HG02884 (cell line): ENCODE measurements at regions not wholly inside any gene's neighbourhood (a gene's known extent, or its start where the extent isn't known, plus 50 kb on each side); places are given as distances from the start of the nearest gene placed in this dataset.
"Not testable (repeated sequence)": the region's sequence is repeated elsewhere in the genome, so short reads cannot be mapped to it uniquely, and the experiment has no call there.

ENCODE experiments used
- ATAC-seq: cut with Tn5 transposase; IDR thresholded peaks from one replicate; pipeline ENCODE4 v1.9.1; 2021; ENCODE audit warnings: mild to moderate bottlenecking, moderate library complexity; ENCODE audit not compliant: unreplicated experiment

GRCh38 chr13:22848539-22849052 lies 332.2 kb upstream of the SGCG start:
- ATAC-seq: no peak

- no peak for ATAC-seq
Measured at GRCh38 chr13:22855926-22856325, 324.9 kb upstream of the SGCG start.

DNA sequence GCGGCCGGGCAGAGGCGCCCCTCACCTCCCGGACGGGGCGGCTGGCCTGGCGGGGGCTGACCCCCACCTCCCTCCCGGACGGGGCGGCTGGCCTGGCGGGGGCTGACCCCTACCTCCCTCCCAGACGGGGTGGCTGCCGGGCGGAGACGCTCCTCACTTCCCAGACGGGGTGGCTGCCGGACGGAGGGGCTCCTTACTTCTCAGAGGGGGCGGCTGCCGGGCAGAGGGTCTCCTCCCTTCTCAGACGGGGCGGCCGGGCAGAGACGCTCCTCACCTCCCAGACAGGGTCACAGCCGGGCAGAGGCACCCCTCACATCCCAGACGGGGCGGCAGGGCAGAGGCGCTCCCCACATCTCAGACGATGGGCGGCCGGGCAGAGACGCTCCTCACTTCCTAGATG lies 321.8 kb upstream of the SGCG start:
- not testable (repeated sequence) for ATAC-seq

DNA sequence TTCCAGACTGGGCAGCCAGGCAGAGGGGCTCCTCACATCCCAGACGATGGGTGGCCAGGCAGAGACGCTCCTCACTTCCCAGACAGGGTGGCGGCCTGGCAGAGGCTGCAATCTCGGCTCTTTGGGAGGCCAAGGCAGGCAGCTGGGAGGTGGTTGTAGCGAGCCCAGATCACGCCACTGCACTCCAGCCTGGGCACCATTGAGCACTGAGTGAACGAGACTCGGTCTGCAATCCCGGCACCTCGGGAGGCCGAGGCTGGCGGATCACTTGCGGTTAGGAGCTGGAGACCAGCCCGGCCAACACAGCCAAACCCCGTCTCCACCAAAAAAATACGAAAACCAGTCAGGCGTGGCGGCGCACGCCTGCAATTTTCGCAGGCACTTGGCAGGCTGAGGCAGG lies 321.4 kb upstream of the SGCG start:
- not testable (repeated sequence) for ATAC-seq

GRCh38 chr13:22861958-22862466 lies 318.8 kb upstream of the SGCG start:
- no peak for ATAC-seq

- ATAC-seq: no peak
Measured at GRCh38 chr13:22862478-22862877, 318.3 kb upstream of the SGCG start.

GRCh38 chr13:22866221-22866620 lies 314.6 kb upstream of the SGCG start:
- ATAC-seq: no peak

GRCh38 chr13:22871231-22871630 lies 309.5 kb upstream of the SGCG start:
- no peak for ATAC-seq

DNA sequence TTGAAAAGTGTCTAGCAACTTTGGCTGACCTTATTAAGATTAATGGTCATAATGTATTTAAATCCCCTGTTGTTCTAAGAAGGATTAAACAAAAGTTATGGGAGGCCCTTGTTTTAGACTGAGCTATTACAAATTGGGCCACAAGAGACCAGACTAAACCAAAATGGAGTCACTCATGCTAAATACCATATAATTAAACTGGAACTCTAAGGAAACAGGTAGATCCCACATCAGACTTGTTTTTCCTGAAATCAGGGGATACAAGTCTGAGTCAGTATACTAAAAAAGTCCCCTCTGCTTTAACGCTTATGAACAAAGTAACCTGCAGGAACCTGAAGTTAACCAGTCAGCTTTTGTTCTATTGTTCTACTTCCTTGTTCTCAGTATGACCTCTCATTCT lies 305.9 kb upstream of the SGCG start:
- no peak for ATAC-seq

DNA sequence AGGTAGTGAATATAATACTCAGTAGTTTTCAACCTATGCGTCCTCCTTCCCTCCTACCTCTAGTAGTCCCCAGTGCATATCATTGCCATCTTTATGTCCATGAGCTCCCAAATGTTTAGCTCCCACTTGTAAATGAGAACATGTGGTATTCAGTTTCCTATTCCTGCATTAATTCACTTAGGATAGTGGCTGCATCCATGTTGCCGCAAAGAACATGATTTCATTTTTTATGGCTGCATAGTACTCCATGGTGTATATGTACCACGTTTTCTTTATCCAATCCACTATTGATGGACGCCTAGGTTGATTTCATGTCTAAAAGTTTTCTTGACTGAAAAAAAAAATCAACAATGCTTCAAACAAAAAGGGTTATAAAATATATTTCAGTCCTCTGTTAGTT lies 303.4 kb upstream of the SGCG start:
- ATAC-seq: no peak

DNA sequence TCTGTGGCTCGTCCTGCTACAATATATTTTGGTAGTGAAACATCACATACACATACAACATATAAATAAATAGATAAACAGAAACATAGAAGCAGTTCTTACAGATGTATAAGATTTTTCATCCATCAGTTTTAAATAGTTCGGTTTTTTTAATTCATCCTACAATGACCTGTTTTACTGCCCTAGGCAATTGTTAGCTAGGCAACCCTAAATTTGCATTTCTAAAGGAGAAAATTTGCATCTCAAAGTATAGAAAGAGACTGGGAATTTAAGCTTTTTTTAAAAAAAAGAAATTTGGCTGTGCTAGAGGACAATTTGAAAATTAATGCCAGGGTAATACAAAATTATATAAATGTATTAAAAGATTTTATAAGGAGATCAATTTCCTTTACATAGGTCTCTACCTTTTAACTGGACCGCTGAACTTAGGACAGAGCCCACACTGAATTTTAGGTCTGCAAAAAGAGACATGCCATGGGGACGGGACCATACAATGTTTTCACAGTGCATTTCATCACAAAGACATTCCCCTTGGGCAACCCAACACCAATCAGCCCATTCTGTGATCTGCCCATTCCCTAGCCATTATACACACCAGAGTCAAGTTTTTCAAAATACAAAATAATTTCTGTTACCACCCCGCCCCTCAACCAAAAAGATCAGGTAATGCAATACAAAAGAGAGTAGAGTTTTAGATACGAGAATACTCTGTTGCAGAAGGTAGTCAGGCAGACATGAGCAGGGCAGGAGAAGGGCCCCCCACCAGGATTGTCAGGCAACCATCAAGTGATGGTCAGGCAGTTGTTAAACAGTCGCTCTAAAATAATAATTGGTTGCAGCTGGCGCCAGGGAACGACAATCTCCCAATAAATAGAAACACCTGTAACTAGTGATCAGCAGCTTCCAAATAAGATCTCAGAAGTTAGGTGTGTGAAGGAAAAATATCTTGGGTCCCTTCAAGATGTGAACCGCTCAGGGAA lies 299.7 kb upstream of the SGCG start:
- no peak for ATAC-seq

DNA sequence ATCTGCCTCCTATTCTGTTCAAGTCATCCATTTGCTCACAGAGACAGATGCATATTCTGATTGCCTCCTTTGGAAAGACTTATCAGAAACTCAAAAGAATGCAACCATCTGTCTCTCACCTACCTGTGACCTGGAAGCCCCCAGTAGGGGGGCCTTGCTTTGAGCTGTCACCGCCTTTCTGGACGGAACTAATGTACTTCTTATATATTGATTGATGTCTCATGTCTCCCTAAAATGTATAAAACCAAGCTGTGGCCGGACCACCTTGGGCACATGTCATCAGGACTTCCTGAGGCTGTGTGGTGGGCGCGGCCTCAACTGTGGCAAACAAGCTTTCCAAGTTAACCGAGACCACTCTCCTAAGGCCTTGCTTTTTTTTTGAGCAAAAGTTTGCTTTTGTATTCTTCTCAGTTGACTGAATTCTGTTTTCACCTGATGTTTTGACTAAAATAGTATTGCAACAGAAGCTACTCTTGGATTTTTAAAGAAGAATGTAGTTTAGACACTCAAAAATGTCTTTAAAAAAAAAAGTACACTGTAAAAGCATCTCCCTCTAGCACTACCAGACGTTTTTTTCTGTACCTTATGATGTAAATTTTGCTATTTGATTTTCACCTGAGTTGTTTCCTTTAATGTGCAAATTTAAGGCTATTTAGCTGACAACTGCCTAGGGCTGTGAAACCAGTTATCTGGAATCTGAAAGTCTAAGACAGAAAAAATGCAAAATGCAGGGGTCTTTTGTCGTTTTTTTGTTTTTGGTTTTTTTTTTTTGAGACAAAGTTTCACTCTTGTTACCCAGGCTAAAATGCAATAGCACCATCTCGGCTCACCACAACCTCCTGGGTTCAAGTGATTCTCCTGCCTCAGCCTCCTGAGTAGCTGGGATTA lies 298.8 kb upstream of the SGCG start:
- ATAC-seq: not testable (repeated sequence)

GRCh38 chr13:22883262-22883840 lies 297.4 kb upstream of the SGCG start:
- no peak for ATAC-seq

GRCh38 chr13:22883956-22884355 lies 296.8 kb upstream of the SGCG start:
- ATAC-seq: no peak

GRCh38 chr13:22886061-22886460 lies 294.7 kb upstream of the SGCG start:
- not testable (repeated sequence) for ATAC-seq

DNA sequence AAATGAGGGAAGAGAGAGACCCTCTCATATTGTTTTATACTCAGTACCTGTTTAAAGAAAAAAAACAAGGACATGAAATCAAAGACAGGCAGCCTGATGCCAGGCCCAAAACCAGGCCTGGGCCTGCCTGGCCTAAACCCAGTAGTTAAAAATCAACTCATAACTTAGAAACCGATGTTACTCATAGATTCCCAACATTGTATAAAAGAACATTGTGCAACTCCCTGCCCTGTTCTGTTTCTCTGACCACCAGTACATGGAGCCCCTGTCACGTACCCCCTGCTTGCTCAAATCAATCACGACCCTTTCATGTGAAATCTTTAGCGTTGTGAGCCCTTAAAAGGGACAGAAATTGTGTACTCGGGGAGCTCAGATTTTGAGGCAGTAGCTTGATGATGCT lies 291.4 kb upstream of the SGCG start:
- ATAC-seq: not testable (repeated sequence)

- ATAC-seq: no peak
Measured at GRCh38 chr13:22893204-22893603, 287.6 kb upstream of the SGCG start.

GRCh38 chr13:22893777-22894176 lies 287.0 kb upstream of the SGCG start:
- ATAC-seq: no peak

DNA sequence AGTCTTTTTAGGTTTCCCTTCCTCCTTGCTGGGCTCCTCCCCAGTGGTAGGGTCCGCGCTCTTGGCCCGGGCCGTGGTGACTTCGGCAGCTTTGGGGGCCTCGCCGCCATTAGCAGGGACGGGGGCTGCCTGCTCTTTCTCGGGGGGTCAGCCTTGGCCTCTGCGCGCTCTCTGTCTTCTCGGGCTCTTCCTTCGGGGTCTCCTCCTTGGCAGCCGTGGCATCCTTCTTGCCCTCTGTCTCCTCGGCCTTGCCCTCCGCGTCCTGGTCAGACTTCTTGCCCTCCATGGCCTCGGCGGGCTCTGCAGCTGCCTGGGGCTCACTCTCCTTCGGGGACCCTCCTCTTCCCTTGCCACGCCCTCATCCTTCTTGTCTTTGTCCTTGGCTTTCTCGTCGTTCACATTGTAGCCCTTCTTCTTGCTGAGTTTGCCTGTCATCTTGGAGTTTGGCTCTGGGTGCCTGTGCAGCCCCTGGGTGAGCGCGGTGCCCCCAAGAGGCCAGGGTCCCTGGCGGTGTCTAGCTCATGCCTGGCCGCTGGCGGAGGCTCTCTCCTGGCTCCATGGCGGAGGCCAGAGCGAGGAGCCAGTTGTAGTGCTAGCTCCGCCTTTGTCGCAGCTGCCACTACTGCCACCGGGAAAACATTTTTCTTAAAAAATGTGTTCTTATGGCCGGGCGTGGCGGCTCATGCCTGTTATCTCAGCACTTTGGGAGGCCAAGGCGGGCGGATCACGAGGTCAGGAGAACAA lies 283.0 kb upstream of the SGCG start:
- no peak for ATAC-seq

DNA sequence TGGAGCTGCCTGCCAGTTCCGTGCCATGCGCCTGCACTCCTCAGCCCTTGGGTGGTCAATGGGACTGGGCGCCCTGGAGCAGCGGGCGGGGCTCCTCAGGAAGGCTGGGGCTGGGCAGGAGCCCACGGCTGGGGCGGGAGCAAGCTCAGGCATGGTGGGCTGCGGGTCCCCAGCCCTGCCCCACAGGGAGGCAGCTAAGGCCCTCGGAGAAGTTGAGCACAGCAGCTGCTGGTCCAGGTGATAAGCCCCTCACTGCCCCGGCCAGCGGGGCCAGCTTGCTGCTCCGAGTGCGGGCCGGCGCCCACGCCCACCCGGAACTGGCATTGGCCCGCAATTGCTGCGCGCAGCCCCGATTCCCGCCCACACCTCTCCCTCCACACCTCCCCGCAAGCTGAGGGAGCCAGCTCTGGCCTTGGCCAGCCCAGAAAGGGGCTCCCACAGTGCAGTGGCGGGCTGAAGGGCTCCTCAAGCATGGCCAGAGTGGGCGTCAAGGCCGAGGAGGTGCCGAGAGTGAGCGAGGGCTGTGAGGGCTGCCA lies 280.3 kb upstream of the SGCG start:
- not testable (repeated sequence) for ATAC-seq
